DMS53 treated with DMSO at 0.1 percent for 48 hours (cell line): ENCODE measurements at regions not wholly inside any gene's neighbourhood (a gene's known extent, or its start where the extent isn't known, plus 50 kb on each side); places are given as distances from the start of the nearest gene placed in this dataset.
"Not testable (repeated sequence)": the region's sequence is repeated elsewhere in the genome, so short reads cannot be mapped to it uniquely, and the experiment has no call there.

Experiments used
- DNase-seq: peaks from one replicate; lab custom pipeline; 2025; ENCODE audit not compliant: unreplicated experiment; lab: John Stamatoyannopoulos, UW

DNA sequence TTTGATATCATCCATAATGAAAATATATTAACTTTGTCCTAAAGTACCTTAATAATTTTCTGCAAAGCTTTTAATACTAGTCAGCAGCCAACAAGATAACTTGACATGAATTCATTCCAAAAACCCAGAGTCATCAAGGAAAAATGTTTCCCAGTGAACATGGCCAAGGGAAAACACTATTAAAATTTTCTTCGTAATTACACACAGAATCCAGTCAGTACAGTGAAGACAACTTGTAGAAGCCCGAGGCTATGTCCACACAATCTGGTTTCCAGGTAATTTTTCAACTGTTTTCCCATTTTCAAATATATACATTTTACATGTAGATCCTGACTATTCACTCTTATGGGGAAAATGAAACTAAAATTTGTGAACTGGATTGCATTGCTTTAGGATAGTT is 600.9 kb downstream of the CDH8 start:
- DNase-seq = no peak

DNA sequence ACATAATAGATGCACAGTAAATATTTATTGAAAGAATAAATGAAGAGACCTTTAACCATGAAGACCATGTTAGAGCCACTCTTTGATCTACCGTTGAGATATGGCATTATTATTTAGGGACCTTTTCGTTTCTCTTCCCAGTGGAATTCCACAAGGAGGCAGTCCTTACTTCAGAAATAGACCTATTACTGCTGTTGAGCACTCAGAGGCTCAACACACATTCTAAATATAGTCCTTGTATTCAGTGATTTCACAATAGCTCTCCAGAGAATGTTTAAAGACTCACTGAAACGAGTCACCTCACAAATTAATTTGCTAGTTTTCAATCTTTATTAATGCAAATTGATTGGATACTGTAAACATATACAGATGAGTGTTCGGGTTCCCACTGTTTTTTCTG is 603.8 kb downstream of the CDH8 start:
- no peak for DNase-seq

DNA sequence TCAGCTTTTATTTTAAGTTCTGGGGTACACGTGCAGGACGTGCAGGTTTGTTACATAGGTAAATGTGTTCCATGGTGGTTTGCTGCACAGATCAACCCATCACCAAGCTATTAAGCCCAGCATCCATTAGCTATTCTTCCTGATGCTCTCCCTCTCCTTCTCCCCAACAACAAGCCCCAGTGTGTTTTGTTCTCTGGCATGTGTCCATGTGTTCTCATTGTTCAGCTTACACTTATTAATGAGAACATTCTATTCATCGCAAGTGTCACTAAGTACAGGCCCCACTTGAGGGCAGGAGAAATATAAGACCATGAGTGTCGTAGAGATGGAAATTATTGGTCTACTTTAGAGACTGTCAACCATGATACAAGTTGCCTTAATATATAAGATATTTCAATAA is 615.1 kb downstream of the CDH8 start:
- no peak for DNase-seq

DNA sequence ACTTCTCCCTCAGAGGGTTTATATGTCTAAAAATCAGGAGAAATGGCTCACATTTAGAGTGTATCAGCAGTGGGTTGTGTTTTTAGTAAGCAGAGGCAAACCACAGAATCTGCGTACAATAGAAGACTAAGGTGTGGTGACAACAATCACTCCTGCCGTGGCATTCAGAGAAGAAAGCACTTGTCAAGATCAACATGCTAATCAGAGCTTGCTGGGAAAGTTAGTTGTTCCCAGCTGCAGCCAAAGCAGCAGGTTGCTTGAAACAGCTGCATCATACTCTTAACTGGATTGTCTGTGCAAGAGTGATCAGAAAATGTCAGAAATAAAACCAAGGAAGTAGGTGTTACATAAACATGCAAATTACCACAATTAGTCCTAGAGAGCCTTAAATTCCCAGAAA is 616.4 kb downstream of the CDH8 start:
- no peak for DNase-seq

DNA sequence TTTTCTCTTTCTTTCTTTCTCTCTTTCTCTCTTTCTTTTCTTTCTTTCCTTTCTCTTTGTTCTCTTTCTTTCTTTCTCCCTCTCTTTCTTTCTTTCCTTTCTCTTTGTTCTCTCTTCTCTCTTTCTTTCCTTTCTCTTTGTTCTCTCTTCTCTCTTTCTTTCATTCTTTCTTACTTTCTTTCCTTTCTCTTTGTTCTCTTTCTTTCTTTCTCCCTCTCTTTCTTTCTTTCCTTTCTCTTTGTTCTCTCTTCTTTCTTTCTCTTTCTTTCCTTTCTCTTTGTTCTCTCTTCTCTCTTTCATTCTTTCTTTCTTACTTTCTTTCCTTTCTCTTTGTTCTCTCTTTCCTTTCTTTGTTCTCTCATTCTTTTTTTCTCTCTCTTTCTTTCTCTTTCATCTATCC is 617.4 kb downstream of the CDH8 start:
- not testable (repeated sequence) for DNase-seq

DNA sequence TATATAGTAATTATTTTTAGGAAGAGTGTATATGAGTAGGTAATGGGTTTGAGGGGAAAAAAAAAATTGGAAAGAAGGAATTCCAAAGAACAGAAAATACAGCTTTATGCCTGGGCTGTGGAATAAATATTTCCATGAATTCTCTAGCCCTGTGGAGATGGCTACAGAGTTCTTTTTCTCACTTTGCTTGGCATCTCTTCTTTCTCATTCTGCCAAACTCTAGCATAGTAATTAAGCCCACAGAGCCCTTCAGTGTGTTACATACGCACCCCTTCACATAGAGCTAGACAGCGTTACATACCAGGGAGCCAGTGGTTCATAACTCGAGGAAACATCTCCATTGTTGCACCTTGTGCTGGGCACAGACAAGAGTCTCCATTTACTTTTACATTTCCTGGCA is 621.1 kb downstream of the CDH8 start:
- no peak for DNase-seq

DNA sequence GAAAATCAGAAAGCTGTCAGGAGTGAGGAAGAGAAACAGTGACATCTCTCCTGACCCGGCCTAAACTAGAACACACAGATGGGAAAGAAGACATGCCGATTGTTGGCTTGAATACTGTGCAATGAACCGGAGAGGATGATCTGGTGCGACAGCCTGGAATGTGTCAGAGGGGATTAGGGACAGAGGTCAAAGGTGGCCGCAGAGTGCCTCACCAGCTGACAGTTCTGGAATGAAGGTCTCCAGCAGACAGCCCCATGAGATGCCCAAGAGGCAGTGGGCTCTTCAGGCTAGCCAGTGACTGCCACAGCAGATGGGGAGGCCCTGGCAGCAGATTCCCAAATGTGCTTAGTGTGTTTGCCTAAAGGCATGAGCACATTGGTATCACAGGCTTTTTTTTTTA is 623.2 kb downstream of the CDH8 start:
- DNase-seq = no peak

DNA sequence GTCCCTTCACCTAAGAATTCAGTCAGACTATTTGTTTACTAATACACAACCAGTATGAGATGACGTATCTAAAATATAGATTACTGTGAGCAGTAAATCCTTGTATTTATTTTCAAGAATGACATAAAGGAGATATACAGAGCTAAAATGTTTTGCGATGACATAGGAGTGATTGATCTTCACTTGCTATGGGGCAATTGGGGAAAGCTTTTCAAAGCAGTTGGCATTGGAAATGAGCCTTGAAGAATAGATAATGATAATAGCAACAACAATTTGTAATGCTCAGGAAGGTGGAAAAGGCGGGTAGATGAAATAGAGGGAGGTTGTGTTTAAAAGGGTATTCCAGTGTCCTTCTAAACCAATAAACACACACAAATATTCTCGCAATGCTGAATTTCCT is 623.7 kb downstream of the CDH8 start:
- no peak for DNase-seq

DNA sequence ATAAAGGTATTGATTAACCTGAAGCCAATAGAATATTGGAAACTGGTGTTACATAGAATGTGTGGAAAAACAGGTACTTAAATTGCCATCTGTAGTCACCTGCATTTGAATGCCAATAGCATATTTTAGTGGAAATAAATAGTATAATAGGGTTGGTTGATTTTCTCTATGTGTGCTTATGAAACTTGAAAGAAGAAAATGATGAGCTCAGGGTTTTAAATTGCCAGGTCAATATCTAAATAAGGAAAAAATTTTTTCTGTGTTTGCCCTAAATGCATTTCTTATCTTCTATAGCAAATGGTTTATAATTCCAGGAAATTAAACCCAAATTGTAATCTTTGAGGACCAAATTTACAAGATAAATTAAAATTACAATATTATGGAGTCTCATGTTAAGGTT is 626.6 kb downstream of the CDH8 start:
- no peak for DNase-seq

DNA sequence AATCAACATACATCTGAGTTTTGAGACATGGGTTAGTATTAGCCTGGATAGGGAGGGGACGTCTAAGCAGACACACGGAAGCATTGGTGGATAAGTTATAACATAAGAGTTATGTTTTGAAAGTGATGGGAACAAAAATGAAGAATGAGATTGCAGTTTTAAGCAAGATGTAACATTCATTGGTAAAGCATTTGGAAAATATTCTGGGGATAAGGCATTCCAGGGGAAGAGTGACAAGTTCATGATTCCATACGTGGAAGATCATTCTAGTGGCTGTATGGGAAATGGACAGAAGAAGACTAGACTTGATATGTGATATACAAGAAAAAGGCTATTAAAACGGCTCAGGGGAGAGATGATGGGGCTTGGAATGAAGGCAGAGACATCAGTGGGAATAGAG is 632.9 kb downstream of the CDH8 start:
- no peak for DNase-seq

DNA sequence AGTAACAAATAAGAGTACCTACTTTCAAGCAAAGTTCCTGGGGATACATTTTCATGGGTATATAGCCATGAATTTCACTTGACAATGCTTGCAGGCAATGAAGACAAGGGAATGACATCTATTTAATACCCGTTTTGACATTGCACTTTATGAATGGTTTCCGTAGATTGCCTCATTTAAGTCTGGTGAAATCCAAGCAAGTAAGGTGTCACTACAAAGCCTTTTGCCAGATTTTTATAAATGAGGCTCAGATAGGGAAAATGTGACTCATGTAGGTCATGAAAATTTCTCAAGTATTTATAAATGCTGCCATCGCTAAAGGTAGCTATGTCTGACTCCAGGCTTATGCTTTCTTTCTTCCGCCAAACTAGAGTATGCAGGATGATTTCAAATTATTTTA is 644.3 kb downstream of the CDH8 start:
- no peak for DNase-seq

DNA sequence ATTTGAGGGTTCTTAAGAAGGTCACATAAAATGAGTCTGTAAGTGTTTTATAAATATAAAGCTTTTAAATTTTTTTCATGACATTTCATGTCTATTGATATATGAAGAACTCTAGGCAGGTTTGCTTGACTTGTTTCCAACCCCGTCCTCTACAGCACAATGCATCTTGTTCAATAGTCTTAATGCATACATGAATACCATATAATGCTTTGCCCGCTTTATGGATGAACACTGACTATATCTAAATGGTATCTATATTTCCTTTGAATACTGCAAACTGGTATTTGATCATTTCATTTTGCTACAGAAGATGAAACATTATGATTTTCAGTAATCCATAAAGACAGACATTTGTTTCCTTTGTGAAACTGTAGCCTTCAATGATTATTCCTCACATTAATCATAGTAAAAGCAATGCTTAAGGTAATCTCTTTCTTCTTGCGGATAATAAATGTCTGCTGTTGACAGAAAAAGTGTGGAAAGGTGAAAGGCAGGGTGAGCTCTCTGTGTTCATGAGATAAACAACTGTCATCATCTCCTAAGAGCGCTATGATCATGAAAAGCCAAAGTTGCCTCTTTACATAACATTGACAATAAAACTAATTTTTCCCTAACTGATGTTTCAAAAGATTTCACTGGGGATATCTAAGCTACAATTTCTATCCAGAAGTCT is 645.1 kb downstream of the CDH8 start:
- DNase-seq = no peak

DNA sequence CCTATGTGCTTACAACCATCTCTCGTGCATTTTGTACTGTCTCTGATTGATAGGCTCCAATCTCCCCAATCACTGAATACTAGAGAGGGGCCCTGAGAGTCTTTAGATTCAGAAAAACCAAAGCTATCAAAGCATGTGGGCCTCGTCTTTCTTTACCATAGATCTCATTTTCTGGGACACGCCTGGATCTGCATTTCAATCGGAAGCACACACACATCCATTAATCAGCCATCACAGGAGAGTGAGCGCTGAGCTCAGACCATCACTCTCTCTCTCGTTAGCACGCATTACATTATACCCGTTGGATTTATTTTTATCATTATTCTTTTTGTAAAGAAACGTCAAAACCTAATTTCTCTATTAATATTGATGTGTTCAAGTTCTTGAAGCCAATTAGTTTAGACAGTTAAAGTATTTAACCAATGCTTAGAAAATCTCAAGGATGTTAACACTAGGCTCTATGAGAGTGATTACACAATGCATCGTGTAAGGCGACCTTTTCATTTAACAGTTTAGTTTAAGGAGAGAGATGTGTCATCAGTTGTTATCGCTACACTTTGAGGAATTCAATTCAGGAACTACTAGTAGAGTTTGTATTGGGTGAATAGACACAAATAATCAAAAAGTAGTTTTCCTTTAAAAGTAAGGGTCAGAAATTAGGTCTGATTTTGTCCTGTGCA is 650.7 kb downstream of the CDH8 start:
- no peak for DNase-seq

DNA sequence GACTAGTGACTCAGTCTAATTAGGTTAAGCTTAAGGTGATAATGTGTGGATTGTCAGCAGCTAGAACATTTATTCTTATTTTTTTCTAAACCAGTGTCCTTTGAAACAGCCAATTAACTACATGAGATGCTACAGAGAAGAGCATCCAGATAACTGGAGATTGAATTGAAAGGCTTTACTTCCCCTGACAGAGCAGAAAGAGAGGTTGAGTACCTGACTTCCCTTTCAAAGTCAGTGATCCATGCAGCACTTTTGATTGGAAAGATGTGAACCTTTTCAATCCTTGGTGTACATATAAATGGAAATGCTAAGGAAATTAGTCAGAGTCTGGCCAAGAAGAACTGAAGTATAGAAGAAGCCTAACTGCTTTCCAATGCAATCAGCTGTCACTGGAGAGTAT is 653.8 kb downstream of the CDH8 start:
- DNase-seq = peak; percentile 36

DNA sequence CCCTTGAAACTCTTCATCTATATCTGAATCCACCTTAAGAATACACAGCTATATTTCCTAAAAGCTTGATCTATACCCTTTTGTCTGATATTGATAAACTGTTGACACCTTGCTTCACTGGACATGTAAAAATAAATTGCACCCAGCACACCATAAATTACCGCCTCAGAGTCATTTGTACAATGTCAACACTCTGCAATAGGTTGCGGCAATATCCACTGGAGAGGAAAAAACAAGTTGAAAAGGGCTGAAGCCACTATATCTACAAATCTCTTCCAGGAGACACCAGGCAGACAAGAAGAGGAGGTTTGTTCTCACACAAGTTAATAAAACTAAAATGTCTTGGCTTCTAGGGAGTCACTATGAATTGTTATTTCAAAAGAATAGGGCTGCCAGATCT is 656.9 kb downstream of the CDH8 start:
- no peak for DNase-seq

DNA sequence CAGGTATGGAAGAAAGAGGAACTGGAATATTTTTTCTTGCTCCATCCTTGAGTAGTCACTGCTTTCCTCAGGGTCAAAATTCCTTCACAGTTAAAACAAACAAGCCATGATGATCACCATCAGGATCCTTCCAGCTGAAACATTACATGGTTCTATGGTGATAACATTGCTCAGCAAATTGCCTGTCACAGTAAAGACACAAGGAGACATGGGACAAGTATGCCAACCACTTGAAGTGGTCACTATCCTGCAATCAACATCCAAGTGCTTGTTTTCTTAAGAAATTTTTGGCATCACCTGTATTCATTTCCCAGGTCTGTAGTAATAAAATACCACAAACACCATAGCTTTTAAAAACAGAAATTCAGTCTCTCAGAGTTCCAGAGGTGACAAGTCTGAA is 662.2 kb downstream of the CDH8 start:
- DNase-seq = no peak

DNA sequence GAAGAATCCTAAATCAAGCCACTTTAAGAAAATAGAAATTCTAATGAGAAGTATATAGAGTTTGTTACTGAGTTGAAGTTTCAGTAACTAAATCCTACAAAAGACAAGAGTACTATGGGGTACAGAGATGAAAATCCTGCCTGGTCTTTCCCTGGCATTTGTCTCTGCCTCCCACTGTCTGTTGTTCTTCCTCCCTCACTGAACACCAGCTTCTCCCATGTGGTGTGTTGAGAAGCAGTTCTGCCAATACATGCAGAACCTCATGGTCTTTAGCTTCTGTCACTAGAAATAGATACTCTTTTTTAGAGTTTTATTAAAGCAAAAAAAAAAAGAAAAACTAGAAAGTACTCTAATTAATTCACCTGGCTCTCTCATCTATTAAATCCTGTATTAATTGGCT is 664.4 kb downstream of the CDH8 start:
- DNase-seq = no peak

DNA sequence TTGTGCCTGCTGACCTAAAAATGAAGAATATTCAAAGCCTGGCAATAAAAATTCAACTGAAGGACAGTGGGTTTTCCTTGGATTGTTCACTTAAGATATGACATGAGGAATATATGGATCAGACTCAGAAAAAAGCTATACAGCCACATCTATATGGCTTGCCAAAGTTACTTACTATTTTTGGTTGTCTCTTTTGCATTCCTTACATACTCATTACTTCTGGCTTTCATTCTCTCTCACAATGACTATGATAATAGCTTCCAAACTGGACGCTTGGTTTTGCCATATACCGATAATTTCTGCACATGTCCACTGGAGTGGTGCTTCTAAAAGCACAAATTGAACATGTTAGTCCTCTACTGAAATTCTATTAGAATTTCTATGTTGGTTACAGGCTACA is 664.9 kb downstream of the CDH8 start:
- DNase-seq = no peak

DNA sequence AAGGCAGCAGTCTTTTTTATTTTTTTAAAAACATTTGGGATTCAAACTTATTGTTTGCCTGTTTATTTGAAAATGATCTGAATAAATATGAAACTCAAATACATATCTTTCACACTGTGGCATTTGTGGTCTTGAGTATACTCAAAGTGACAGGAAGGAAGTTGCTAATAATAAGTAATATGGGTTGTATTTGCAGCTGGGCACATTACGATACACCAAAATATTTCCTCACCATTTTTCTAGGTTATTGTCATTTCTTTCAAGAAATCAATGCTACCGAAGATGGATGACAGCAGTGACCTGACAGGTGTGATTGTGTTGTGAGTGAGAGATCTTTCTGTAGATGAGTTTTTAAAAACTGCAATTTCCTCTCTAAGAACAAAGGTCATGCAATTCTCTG is 665.7 kb downstream of the CDH8 start:
- DNase-seq = no peak

DNA sequence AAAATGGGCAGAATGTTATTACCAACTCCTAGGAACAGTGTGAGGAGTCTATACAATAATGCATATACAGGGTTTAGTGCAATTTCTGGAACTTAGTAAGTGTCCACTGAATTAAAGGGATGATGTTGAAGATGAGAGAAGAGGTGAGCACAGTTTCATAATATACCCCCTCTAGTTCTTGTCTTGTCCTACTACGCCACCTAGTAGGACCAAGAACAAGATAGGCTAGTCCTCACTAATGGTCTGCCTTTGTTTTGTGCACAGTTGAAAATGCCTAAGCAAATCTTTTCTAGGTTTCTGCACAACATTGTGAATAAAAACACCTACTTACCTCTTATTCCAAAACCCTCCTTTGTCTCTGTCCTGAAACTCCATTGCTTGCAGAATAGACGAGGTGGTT is 670.2 kb downstream of the CDH8 start:
- no peak for DNase-seq

DNA sequence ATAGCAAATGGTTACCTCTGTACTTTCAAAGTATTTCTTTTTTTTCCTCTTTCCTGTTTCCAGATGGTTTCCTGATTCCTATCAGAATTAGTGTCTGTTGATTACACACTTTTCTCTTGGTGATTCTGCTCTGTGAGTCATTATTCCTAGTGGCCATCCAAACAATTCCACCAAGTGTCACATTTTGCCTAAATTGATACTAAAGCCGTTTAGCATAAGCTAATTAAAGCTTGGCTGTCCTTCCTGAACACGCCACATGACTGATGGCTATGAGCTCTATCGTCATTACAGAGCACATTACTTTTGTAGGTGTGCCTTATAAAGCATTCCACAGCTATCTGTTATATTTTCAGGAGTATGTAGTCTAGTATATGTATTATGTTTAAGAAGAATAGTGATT is 671.2 kb downstream of the CDH8 start:
- no peak for DNase-seq

DNA sequence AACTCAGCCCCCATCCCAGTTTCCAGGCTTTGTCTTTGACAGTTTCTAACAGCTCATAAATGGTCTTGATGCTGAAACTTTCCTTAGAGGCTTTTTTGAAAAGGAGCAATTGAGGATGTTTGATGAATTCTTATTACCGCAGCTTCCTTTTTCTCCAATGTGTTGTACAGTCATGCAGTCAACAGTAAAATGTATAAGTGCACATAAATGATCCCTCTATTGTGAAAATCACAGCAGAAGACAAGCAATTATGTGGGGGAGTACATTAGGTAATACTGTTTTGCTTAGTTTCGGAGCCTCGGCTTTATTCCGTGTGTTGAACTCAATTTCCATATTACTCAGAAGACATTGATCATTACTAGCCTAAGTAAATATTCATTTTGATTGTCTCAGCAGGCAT is 673.7 kb downstream of the CDH8 start:
- DNase-seq = no peak

DNA sequence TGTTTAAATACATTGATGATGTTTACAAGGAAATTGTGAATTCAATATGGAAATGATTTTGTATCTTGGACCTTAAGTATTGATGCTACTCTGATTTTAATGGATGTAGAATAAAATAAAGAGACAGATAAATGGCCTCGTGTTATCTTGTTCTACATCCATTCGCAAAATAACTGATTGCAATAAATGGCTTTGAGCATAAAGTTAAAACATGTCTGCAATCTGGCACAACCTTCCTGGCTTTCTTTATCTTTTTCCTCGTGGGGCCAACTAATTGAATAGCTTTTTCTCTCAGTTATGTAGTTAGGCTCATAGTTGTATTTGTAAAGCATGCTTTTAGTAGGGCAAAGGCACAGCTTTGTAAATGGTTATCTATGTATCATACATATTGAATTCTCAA is 691.4 kb downstream of the CDH8 start:
- DNase-seq = no peak
